GM23338 (cell line): ENCODE measurements at regions not wholly inside any gene's neighbourhood (a gene's known extent, or its start where the extent isn't known, plus 50 kb on each side); places are given as distances from the start of the nearest gene placed in this dataset.

ENCODE experiments used
- ATAC-seq: fragments of 200-7000 bp; cut with Tn5 transposase; 3 replicates; pipeline ENCODE4 v1.9.1; 2020
- DNase-seq: peaks from one replicate; pipeline ENCODE4 v3.0.0-alpha.2; 2015; ENCODE audit warnings: low spot score
- H2AFZ ChIP-seq: fragments of 200-600 bp; sonication (generic); 2 replicates; pipeline ENCODE4 v1.8.0; 2016; ENCODE audit warnings: antibody characterized with exemption, mild to moderate bottlenecking, moderate library complexity
- H3F3A ChIP-seq: fragments of 200-600 bp; sonication (generic); replicated peaks from 2 replicates; pipeline ENCODE4 v1.8.0; 2017; ENCODE audit warnings: antibody characterized with exemption, mixed run types, low read depth
- H3K27ac ChIP-seq: fragments of 200-600 bp; sonication (generic); 2 replicates; pipeline ENCODE4 v1.6.1; 2016; ENCODE audit warnings: low read depth
- H3K27me3 ChIP-seq: fragments of 200-600 bp; sonication (generic); 2 replicates; pipeline ENCODE4 v1.8.0; 2016; ENCODE audit warnings: mild to moderate bottlenecking, mixed run types, moderate library complexity; ENCODE audit not compliant: insufficient read depth
- H3K36me3 ChIP-seq: fragments of 200-600 bp; sonication (generic); 2 replicates; pipeline ENCODE4 v1.8.0; 2016; ENCODE audit warnings: mild to moderate bottlenecking; ENCODE audit not compliant: insufficient read depth
- H3K4me1 ChIP-seq: fragments of 200-600 bp; sonication (generic); 2 replicates; pipeline ENCODE4 v1.8.0; 2016; ENCODE audit warnings: mild to moderate bottlenecking, moderate library complexity; ENCODE audit not compliant: insufficient read depth
- H3K4me2 ChIP-seq: fragments of 200-600 bp; sonication (generic); 2 replicates; pipeline ENCODE4 v1.7.1; 2017; ENCODE audit warnings: mixed run types
- H3K4me3 ChIP-seq: fragments of 200-600 bp; sonication (generic); 2 replicates; pipeline ENCODE4 v1.6.1; 2016; ENCODE audit warnings: mixed run types
- H3K79me2 ChIP-seq: fragments of 200-600 bp; sonication (generic); replicated peaks from 2 replicates; pipeline ENCODE4 v1.8.0; 2017; ENCODE audit warnings: mild to moderate bottlenecking; ENCODE audit not compliant: insufficient read depth
- H3K9me2 ChIP-seq: fragments of 200-600 bp; sonication (generic); 2 replicates; pipeline ENCODE4 v1.8.0; 2017; ENCODE audit not compliant: insufficient read depth
- H4K20me1 ChIP-seq: fragments of 200-600 bp; sonication (generic); replicated peaks from 2 replicates; pipeline ENCODE4 v1.8.0; 2017; ENCODE audit warnings: mild to moderate bottlenecking; ENCODE audit not compliant: insufficient read depth
- H3K27ac Mint-ChIP-seq: 2 replicates; pipeline ENCODE4 v1.8.0; 2020; ENCODE audit warnings: inconsistent platforms, mild to moderate bottlenecking, moderate library complexity, mixed read lengths
- H3K27me3 Mint-ChIP-seq: 3 replicates; pipeline ENCODE4 v1.8.0; 2022; ENCODE audit warnings: low read depth, mild to moderate bottlenecking, moderate library complexity, mixed read lengths, inconsistent platforms; ENCODE audit not compliant: insufficient read depth, poor library complexity
- H3K36me3 Mint-ChIP-seq: 3 replicates; pipeline ENCODE4 v1.8.0; 2021; ENCODE audit warnings: low read depth, mild to moderate bottlenecking, inconsistent platforms, moderate library complexity, mixed read lengths
- H3K4me1 Mint-ChIP-seq: 3 replicates; pipeline ENCODE4 v1.8.0; 2020; ENCODE audit warnings: mild to moderate bottlenecking, inconsistent platforms, mixed read lengths
- H3K4me3 Mint-ChIP-seq: 3 replicates; pipeline ENCODE4 v1.8.0; 2021; ENCODE audit warnings: moderate library complexity, mild to moderate bottlenecking, inconsistent platforms, mixed read lengths
- H3K9me3 Mint-ChIP-seq: 3 replicates; pipeline ENCODE4 v1.8.0; 2020; ENCODE audit warnings: moderate library complexity, mild to moderate bottlenecking, inconsistent platforms, mixed read lengths
- CREB1 ChIP-seq: fragments of 250-450 bp; sonication (Bioruptor Pico); IDR thresholded peaks from 2 replicates; pipeline ENCODE4 v1.5.0; 2020; ENCODE audit warnings: low read depth, mild to moderate bottlenecking, moderate library complexity
- EZH2 ChIP-seq: fragments of 200-600 bp; sonication (generic); IDR thresholded peaks from one replicate; pipeline ENCODE4 v1.8.0; 2017; ENCODE audit warnings: antibody characterized with exemption, mild to moderate bottlenecking, low read depth; ENCODE audit not compliant: unreplicated experiment
- EZH2phosphoT487 ChIP-seq: fragments of 200-600 bp; sonication (generic); IDR thresholded peaks from one replicate; pipeline ENCODE4 v1.8.1; 2018; ENCODE audit warnings: antibody characterized with exemption; ENCODE audit not compliant: unreplicated experiment
- JUNB ChIP-seq: IDR thresholded peaks from one replicate; pipeline ENCODE4 v1.6.1; 2016; ENCODE audit warnings: antibody characterized with exemption; ENCODE audit not compliant: unreplicated experiment
- NANOG ChIP-seq: IDR thresholded peaks from 2 replicates; pipeline ENCODE4 v1.6.1; 2016; ENCODE audit warnings: antibody characterized with exemption, borderline replicate concordance
- POLR2AphosphoS5 ChIP-seq: IDR thresholded peaks from 2 replicates; pipeline ENCODE4 v1.6.1; 2016; ENCODE audit warnings: antibody characterized with exemption, low read depth
- STAT1 ChIP-seq: IDR thresholded peaks from one replicate; pipeline ENCODE4 v1.6.1; 2016; ENCODE audit warnings: antibody characterized with exemption; ENCODE audit not compliant: unreplicated experiment
- ZNF114 ChIP-seq: fragments of 250-450 bp; sonication (Bioruptor Pico); IDR thresholded peaks from 2 replicates; pipeline ENCODE4 v1.5.0; 2020; ENCODE audit warnings: mild to moderate bottlenecking, moderate library complexity
- ZNF331 ChIP-seq: fragments of 250-450 bp; sonication (Bioruptor Pico); IDR thresholded peaks from 2 replicates; pipeline ENCODE4 v1.5.0; 2020; ENCODE audit warnings: low read depth, mild to moderate bottlenecking, moderate library complexity
- TF ChIP-seq, protein P1 (sequence below): IDR thresholded peaks from one replicate; pipeline ENCODE4 v1.6.1; 2018; ENCODE audit warnings: antibody characterized with exemption; ENCODE audit not compliant: unreplicated experiment
- TF ChIP-seq, protein P2 (sequence below), 2 experiments: fragments of 200-600 bp in 1 of 2; sonication (generic) in 1 of 2; conservative IDR thresholded peaks; 2 replicates each; pipeline versions ENCODE4 v1.5.1 to v1.6.1; 2016 to 2017; ENCODE audit warnings: antibody characterized with exemption in 2 of 2, low read depth in 2 of 2, mild to moderate bottlenecking in 2 of 2, moderate library complexity in 1 of 2
- TF ChIP-seq, protein P3 (sequence below): IDR thresholded peaks from 2 replicates; pipeline ENCODE4 v1.6.1; 2016; ENCODE audit warnings: antibody characterized with exemption

DNA sequence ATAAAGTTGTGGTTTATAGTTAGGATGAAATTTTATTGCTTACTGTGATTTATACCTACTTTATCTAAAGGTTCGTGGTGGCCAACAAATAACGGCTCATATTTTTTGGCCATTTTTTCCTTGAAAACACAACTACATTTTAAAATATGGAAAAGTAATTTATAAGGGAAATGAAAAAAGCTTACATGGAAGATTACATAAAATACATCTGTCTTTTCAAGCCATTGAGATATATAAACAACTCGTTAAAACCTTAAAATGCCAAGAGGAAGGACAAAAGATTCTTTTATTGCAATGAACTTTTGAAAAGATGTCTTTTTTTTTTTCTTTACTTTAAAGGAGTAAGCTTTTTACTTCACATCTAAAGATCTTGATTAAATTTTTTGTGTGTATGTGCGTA, 55.4 kb upstream of the EYA4 start (continued):
- TF ChIP-seq, protein P1, sequence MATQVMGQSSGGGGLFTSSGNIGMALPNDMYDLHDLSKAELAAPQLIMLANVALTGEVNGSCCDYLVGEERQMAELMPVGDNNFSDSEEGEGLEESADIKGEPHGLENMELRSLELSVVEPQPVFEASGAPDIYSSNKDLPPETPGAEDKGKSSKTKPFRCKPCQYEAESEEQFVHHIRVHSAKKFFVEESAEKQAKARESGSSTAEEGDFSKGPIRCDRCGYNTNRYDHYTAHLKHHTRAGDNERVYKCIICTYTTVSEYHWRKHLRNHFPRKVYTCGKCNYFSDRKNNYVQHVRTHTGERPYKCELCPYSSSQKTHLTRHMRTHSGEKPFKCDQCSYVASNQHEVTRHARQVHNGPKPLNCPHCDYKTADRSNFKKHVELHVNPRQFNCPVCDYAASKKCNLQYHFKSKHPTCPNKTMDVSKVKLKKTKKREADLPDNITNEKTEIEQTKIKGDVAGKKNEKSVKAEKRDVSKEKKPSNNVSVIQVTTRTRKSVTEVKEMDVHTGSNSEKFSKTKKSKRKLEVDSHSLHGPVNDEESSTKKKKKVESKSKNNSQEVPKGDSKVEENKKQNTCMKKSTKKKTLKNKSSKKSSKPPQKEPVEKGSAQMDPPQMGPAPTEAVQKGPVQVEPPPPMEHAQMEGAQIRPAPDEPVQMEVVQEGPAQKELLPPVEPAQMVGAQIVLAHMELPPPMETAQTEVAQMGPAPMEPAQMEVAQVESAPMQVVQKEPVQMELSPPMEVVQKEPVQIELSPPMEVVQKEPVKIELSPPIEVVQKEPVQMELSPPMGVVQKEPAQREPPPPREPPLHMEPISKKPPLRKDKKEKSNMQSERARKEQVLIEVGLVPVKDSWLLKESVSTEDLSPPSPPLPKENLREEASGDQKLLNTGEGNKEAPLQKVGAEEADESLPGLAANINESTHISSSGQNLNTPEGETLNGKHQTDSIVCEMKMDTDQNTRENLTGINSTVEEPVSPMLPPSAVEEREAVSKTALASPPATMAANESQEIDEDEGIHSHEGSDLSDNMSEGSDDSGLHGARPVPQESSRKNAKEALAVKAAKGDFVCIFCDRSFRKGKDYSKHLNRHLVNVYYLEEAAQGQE: no peak

- Histone ChIP-seq H3K27ac (no peak overlapping the region), H3K4me2 (no peak overlapping the region), H3K79me2 (no peaks in the 10 kb centered on the region), H2AFZ (no peak overlapping the region), H3K4me1 (peaks cover 28% of the 10 kb centered on the region), H3K4me3 (no peak overlapping the region), H4K20me1 (no peaks in the 10 kb centered on the region), H3K36me3 (no peaks in the 10 kb centered on the region), H3K27me3 (no peaks in the 10 kb centered on the region), H3K9me2 (no peaks in the 10 kb centered on the region), H3F3A (no peaks in the 10 kb centered on the region)
- DNase-seq: no peak
- H3K9me3 Mint-ChIP-seq: no peaks in the 10 kb centered on the region
- no peak for TF ChIP-seq CREB1 (CRISPR knock-in tag)
- TF ChIP-seq NANOG: no peak
- TF ChIP-seq POLR2AphosphoS5: no peak
- TF ChIP-seq, protein P2, sequence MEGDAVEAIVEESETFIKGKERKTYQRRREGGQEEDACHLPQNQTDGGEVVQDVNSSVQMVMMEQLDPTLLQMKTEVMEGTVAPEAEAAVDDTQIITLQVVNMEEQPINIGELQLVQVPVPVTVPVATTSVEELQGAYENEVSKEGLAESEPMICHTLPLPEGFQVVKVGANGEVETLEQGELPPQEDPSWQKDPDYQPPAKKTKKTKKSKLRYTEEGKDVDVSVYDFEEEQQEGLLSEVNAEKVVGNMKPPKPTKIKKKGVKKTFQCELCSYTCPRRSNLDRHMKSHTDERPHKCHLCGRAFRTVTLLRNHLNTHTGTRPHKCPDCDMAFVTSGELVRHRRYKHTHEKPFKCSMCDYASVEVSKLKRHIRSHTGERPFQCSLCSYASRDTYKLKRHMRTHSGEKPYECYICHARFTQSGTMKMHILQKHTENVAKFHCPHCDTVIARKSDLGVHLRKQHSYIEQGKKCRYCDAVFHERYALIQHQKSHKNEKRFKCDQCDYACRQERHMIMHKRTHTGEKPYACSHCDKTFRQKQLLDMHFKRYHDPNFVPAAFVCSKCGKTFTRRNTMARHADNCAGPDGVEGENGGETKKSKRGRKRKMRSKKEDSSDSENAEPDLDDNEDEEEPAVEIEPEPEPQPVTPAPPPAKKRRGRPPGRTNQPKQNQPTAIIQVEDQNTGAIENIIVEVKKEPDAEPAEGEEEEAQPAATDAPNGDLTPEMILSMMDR (conservative IDR thresholded peaks at IDR 0.05; ENCODE audit: low read depth in 2 of 2): no peak
- TF ChIP-seq, protein P3, sequence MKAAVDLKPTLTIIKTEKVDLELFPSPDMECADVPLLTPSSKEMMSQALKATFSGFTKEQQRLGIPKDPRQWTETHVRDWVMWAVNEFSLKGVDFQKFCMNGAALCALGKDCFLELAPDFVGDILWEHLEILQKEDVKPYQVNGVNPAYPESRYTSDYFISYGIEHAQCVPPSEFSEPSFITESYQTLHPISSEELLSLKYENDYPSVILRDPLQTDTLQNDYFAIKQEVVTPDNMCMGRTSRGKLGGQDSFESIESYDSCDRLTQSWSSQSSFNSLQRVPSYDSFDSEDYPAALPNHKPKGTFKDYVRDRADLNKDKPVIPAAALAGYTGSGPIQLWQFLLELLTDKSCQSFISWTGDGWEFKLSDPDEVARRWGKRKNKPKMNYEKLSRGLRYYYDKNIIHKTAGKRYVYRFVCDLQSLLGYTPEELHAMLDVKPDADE: no peak
- TF ChIP-seq EZH2: no peak
- TF ChIP-seq STAT1: no peak
- TF ChIP-seq ZNF114: no peak
- TF ChIP-seq, protein P1: no peak
- TF ChIP-seq JUNB: no peak
- TF ChIP-seq ZNF331 (CRISPR knock-in tag): no peak
- TF ChIP-seq EZH2phosphoT487: no peak
- peaks cover 4% of the 10 kb centered on the region for H3K27me3 Mint-ChIP-seq
- no peak overlapping the region for H3K4me3 Mint-ChIP-seq
- no peaks in the 10 kb centered on the region for H3K36me3 Mint-ChIP-seq
- peaks cover 43% of the 10 kb centered on the region for H3K4me1 Mint-ChIP-seq
- no peak for ATAC-seq
- H3K27ac Mint-ChIP-seq: peak overlapping the region; percentile 72
These were observed 54.0 kb upstream of the EYA4 start for GRCh38 chr6:133187114-133187513.
